ENCODE measurements at regions not wholly inside any gene's neighbourhood (a gene's known extent, or its start where the extent isn't known, plus 50 kb on each side); places are given as distances from the start of the nearest gene placed in this dataset.

DNA sequence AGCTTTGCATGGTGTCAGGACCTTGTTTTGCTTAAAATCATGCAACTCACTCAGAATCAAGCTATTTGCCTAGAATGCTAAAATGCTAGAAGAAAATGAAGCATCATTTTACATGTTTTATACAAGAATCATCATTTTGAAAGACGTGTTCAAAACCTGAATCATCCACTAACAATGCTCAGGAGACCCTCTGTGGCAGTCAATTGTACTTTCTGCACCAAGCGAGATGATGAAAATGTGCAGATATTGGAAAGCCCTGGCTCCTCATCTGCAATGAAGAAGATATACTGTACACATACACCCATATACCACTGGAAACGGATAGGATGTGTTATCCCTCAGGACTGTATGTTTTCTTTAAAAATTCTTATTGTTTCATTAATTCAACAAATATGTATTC lies 92.7 kb downstream of the DYRK2 start:
- no peak for DNase-seq (ENCODE audit: insufficient read length, low spot score)
- TF ChIP-seq POLR2A (IDR thresholded peaks at IDR 0.05; ENCODE audit: low read depth, low read length), result no peak
- TF ChIP-seq POU2F2 (IDR thresholded peaks at IDR 0.05; ENCODE audit: low read depth, low read length), result no peak
- TF ChIP-seq PAX5 (IDR thresholded peaks at IDR 0.05; ENCODE audit: insufficient read depth, low read length, severe bottlenecking), result no peak
- TF ChIP-seq POLR2AphosphoS5 (IDR thresholded peaks at IDR 0.05; ENCODE audit: low read depth, low read length), result no peak
- TF ChIP-seq SPI1 (IDR thresholded peaks at IDR 0.05; ENCODE audit: low read depth, low read length), result no peak
- no peak for TF ChIP-seq TAF1 (IDR thresholded peaks at IDR 0.05; ENCODE audit: low read depth, low read length)
- FAIRE-seq, result no peak

DNA sequence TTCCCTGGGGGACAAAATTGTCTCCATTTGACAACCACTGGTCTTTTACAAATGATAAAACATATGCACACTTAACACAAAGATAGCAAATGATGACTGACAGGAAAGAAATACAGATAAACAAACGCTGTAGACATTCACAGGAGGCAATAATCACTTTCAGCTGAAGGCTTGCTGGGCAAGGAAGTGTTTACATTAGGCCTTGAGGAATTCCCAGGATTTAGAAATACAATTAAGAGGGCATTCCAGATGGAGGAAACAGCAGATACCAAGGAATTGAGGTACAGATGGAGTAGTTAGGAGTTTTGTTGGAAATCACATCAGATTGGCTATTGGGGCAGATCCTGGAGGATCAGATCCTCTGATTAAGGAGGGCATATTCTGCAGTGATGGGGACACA lies 93.9 kb downstream of the DYRK2 start:
- FAIRE-seq (no peak), DNase-seq (ENCODE audit: insufficient read length, low spot score) (no peak)
- no peak for TF ChIP-seq SPI1 (IDR thresholded peaks at IDR 0.05; ENCODE audit: low read depth, low read length)
- TF ChIP-seq TAF1 (IDR thresholded peaks at IDR 0.05; ENCODE audit: low read depth, low read length), result no peak
- no peak for TF ChIP-seq POLR2AphosphoS5 (IDR thresholded peaks at IDR 0.05; ENCODE audit: low read depth, low read length)
- no peak for TF ChIP-seq POU2F2 (IDR thresholded peaks at IDR 0.05; ENCODE audit: low read depth, low read length)
- TF ChIP-seq POLR2A (IDR thresholded peaks at IDR 0.05; ENCODE audit: low read depth, low read length), result no peak
- TF ChIP-seq PAX5 (IDR thresholded peaks at IDR 0.05; ENCODE audit: insufficient read depth, low read length, severe bottlenecking), result no peak

DNA sequence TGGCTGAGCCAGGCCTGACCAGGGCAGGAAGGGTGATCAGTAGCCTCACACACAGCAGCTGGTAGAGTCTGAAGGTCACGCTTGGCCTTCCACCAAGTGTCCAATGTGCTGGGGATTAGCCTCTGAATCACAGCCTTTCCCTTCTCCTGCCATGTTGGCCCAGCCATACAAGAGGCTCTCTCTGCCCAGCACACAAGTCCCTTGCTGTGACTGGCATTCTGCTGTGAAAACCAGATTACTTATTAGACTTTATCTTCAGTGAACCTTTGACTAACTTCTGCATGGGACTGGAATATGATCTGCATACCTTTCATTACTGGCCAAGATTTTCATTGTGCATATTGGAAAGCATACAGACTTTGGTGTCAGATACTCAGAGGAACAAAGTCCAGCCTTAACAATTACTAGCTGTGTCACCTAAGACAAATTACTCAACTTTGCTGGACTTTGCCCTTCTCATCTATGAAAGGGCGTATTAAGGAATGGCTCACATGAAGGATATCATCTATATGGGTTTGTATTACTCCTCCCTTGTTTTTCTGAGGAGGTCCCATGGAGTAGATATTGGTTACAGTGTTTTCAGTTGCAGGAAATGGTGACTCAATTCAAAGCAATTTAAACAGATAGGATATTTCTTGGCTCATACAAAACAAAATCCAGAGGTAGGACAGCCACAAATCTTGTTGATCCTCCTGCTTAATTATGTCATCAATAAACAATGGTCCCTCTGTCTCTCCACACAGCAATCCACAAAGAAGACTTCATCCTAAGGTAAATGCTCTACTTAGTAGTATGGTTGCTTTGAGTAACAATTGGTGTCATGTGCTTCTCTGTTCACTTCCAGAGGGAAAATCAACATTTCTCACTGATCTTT lies 99.6 kb downstream of the DYRK2 start:
- no peak for TF ChIP-seq POLR2A (IDR thresholded peaks at IDR 0.05; ENCODE audit: low read depth, low read length)
- TF ChIP-seq TAF1 (IDR thresholded peaks at IDR 0.05; ENCODE audit: low read depth, low read length), result no peak
- TF ChIP-seq SPI1 (IDR thresholded peaks at IDR 0.05; ENCODE audit: low read depth, low read length), result no peak
- no peak for TF ChIP-seq POLR2AphosphoS5 (IDR thresholded peaks at IDR 0.05; ENCODE audit: low read depth, low read length)
- no peak for TF ChIP-seq POU2F2 (IDR thresholded peaks at IDR 0.05; ENCODE audit: low read depth, low read length)
- no peak for TF ChIP-seq PAX5 (IDR thresholded peaks at IDR 0.05; ENCODE audit: insufficient read depth, low read length, severe bottlenecking)
- DNase-seq (ENCODE audit: insufficient read length, low spot score) (no peak), FAIRE-seq (no peak)

DNA sequence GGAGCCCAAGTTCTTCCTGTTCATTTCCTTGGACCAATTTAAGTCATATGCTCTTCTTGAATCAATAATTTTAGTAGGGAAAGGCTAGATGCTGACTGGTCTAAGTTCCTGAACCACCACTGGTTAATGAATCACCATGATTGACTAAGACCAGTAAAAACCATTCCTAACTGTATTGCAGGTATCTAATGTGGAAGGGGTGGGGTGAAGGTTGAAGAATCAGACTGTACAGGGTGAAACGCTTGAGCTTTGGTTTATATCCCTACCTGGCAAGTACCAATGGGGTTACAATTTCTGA lies 100.1 kb downstream of the DYRK2 start:
- no peak for FAIRE-seq
- TF ChIP-seq POLR2A (IDR thresholded peaks at IDR 0.05; ENCODE audit: low read depth, low read length) (no peak), SPI1 (IDR thresholded peaks at IDR 0.05; ENCODE audit: low read depth, low read length) (no peak), TAF1 (IDR thresholded peaks at IDR 0.05; ENCODE audit: low read depth, low read length) (no peak), PAX5 (IDR thresholded peaks at IDR 0.05; ENCODE audit: insufficient read depth, low read length, severe bottlenecking) (no peak), POU2F2 (IDR thresholded peaks at IDR 0.05; ENCODE audit: low read depth, low read length) (no peak), POLR2AphosphoS5 (IDR thresholded peaks at IDR 0.05; ENCODE audit: low read depth, low read length) (no peak)
- no peak for DNase-seq (ENCODE audit: insufficient read length, low spot score)

DNA sequence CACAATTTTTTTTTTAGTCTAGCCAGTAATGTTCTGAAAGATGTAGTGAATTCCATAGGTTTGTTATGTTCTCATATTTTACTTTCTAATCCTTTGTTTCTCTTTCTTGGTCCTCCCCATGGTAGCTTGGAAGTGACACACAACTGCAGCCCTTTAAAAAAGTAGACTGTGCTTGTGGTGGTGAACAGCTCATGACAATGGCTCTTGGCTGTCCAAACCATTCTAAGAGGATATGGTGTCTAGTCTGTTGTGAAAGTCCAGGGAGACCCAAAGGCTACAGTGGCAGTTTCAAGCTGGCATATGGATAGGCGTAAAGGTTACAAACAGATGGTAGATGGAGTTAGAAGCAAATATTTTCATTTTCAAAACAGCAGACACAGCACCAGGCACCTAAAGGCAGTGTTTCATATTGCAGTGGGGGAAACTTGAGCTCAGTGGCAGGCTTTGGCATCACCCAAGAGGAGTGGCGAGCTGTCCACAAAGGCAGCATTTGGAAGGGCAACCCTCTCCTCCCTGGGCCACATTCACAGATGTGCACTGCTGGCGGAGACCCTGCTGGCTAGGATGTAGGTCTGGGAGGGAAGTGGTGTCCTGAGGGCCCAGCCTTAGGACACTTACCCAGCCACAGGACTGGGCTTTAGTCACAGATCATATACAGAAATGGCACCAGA lies 102.1 kb downstream of the DYRK2 start:
- FAIRE-seq, result no peak
- DNase-seq (ENCODE audit: insufficient read length, low spot score), result no peak
- no peak for TF ChIP-seq PAX5 (IDR thresholded peaks at IDR 0.05; ENCODE audit: insufficient read depth, low read length, severe bottlenecking)
- TF ChIP-seq POLR2AphosphoS5 (IDR thresholded peaks at IDR 0.05; ENCODE audit: low read depth, low read length), result no peak
- TF ChIP-seq SPI1 (IDR thresholded peaks at IDR 0.05; ENCODE audit: low read depth, low read length), result no peak
- no peak for TF ChIP-seq POU2F2 (IDR thresholded peaks at IDR 0.05; ENCODE audit: low read depth, low read length)
- TF ChIP-seq TAF1 (IDR thresholded peaks at IDR 0.05; ENCODE audit: low read depth, low read length), result no peak
- no peak for TF ChIP-seq POLR2A (IDR thresholded peaks at IDR 0.05; ENCODE audit: low read depth, low read length)

DNA sequence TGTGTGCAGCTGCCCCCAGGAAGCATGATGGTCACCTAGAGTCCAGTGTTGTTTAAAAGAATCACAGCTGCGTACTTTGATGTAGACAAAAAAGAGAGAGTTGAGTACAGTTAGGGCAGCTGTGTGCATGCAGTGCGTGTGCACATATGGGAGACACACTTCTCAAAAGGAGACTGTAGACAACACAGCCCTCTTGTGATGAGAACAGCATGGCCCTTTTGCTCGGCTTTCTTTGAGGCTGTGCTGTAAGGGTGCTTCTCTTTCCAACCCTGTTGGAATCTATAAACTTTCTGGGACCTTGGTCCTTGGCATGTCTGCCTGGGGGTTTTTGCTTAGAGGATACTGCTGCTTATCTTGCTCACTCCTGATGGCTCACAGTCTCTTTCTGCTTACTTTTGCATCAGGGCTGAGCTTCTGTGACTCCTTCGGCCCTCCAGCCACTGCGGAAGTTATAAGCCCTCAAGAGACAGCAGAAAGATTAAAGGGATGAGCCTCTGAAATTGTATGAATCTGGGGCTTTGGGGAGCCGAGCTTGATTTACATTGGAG lies 102.9 kb downstream of the DYRK2 start:
- DNase-seq (ENCODE audit: insufficient read length, low spot score) (no peak), FAIRE-seq (no peak)
- TF ChIP-seq POLR2AphosphoS5 (IDR thresholded peaks at IDR 0.05; ENCODE audit: low read depth, low read length) (no peak), POLR2A (IDR thresholded peaks at IDR 0.05; ENCODE audit: low read depth, low read length) (no peak), TAF1 (IDR thresholded peaks at IDR 0.05; ENCODE audit: low read depth, low read length) (no peak), POU2F2 (IDR thresholded peaks at IDR 0.05; ENCODE audit: low read depth, low read length) (no peak), SPI1 (IDR thresholded peaks at IDR 0.05; ENCODE audit: low read depth, low read length) (no peak), PAX5 (IDR thresholded peaks at IDR 0.05; ENCODE audit: insufficient read depth, low read length, severe bottlenecking) (no peak)

DNA sequence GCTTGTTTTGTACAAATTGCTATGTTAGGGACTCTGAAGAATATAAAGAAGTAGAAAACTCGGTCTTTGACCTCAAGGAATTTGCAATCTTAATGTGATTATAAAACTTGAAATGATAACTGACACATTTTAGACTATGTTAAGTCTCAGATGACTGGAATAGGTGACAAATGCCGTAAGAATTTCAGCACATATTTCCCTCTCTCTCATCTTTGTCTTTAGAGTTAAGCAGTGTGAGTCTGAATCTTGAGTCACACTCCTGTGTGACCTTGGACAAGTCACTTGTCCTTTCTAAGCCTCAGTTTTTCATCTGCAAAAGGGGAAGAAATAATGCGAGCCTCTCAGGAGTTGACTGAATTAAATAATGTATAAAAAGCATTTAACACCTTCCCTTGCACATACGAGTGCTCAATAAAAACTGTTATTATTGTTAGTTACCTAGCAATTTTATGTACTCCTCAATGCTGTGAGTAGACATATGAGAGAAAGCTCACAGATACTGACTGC lies 103.7 kb downstream of the DYRK2 start:
- no peak for DNase-seq (ENCODE audit: insufficient read length, low spot score)
- no peak for FAIRE-seq
- TF ChIP-seq POLR2AphosphoS5 (IDR thresholded peaks at IDR 0.05; ENCODE audit: low read depth, low read length) (no peak), PAX5 (IDR thresholded peaks at IDR 0.05; ENCODE audit: insufficient read depth, low read length, severe bottlenecking) (no peak), POLR2A (IDR thresholded peaks at IDR 0.05; ENCODE audit: low read depth, low read length) (no peak), TAF1 (IDR thresholded peaks at IDR 0.05; ENCODE audit: low read depth, low read length) (no peak), SPI1 (IDR thresholded peaks at IDR 0.05; ENCODE audit: low read depth, low read length) (no peak), POU2F2 (IDR thresholded peaks at IDR 0.05; ENCODE audit: low read depth, low read length) (no peak)

DNA sequence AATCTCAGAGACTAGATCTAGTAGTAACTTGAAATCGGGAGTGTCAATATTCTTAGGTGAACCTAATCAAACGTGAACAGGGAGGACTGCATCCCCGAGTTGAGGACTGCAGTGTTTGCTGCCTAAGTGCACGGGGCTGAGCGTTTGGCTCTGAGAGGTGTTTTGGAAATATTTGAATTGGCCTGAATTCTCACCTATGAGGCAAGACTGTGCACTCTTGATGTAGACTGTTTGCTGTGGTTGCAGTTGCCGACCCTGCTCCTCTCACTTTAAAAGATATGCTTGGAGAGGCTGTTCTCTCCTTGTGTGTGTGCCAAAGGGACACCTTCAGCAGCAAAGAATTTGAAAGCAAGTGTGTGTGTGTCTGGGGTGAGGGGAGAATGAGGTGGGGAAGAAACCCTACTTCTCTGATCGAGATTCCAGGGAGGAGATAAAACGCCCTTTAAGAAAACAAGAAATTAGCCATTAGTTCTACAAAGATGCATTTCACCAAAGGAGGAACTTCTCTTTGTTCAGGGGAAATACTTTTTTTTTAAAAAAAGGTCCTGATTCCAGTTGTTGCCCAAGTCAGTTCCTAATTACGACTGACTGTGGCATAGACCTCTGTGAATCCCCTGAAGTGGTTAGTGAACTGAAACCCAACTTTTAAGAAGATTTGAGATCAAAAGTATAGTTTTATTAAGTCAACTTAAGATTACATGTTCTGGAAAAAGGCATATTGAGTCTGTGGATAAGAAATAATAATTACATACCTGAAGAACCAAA lies 106.6 kb downstream of the DYRK2 start:
- FAIRE-seq (no peak), DNase-seq (ENCODE audit: insufficient read length, low spot score) (no peak)
- TF ChIP-seq POLR2A (IDR thresholded peaks at IDR 0.05; ENCODE audit: low read depth, low read length), result no peak
- no peak for TF ChIP-seq POLR2AphosphoS5 (IDR thresholded peaks at IDR 0.05; ENCODE audit: low read depth, low read length)
- no peak for TF ChIP-seq SPI1 (IDR thresholded peaks at IDR 0.05; ENCODE audit: low read depth, low read length)
- no peak for TF ChIP-seq TAF1 (IDR thresholded peaks at IDR 0.05; ENCODE audit: low read depth, low read length)
- no peak for TF ChIP-seq PAX5 (IDR thresholded peaks at IDR 0.05; ENCODE audit: insufficient read depth, low read length, severe bottlenecking)
- TF ChIP-seq POU2F2 (IDR thresholded peaks at IDR 0.05; ENCODE audit: low read depth, low read length), result no peak
